Fibroblast of pulmonary artery (primary cell): ENCODE measurements at regions not wholly inside any gene's neighbourhood (a gene's known extent, or its start where the extent isn't known, plus 50 kb on each side); places are given as distances from the start of the nearest gene placed in this dataset.

ENCODE experiments used
- DNase-seq: peaks from one replicate; pipeline ENCODE4 v3.0.0-alpha.2; 2010; ENCODE audit warnings: low read depth
- H3K4me3 ChIP-seq: replicated peaks from 2 replicates; pipeline ENCODE4 v1.5.1; 2011; ENCODE audit warnings: low read depth, mild to moderate bottlenecking, control low read depth, low read length, moderate library complexity
- TF ChIP-seq, protein P1 (sequence below): IDR thresholded peaks from 2 replicates; pipeline ENCODE4 v1.5.1; 2011; ENCODE audit warnings: mild to moderate bottlenecking, control low read depth, low read length, inconsistent platforms; ENCODE audit errors: missing control alignments

DNA sequence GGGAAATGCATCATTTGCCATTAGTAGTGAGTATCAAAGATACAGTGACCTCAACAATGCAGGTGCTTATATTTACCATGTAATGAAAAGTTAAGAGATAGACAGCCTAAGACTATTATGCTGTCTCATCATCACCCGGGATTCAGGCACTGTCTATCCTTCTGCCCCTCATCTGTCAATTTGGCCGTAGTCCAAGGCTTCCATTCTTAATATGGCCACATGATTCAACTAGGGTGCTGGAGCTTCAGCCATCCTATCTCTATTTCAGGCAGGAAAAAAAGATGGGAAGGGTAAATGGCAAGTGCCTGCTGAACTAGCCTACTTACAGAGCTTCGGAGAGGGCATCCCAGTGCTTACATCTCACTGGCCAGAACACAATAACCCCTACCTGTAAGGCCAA lies 196.7 kb upstream of the LNX1 start:
- H3K4me3 ChIP-seq, result no peak overlapping the region
- TF ChIP-seq, protein P1, sequence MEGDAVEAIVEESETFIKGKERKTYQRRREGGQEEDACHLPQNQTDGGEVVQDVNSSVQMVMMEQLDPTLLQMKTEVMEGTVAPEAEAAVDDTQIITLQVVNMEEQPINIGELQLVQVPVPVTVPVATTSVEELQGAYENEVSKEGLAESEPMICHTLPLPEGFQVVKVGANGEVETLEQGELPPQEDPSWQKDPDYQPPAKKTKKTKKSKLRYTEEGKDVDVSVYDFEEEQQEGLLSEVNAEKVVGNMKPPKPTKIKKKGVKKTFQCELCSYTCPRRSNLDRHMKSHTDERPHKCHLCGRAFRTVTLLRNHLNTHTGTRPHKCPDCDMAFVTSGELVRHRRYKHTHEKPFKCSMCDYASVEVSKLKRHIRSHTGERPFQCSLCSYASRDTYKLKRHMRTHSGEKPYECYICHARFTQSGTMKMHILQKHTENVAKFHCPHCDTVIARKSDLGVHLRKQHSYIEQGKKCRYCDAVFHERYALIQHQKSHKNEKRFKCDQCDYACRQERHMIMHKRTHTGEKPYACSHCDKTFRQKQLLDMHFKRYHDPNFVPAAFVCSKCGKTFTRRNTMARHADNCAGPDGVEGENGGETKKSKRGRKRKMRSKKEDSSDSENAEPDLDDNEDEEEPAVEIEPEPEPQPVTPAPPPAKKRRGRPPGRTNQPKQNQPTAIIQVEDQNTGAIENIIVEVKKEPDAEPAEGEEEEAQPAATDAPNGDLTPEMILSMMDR, result no peak
- no peak for DNase-seq

- DNase-seq, result peak; percentile 76
- TF ChIP-seq, protein P1, result no peak
- H3K4me3 ChIP-seq, result no peak overlapping the region
These were observed 195.3 kb upstream of the LNX1 start for GRCh38 chr4:53786632-53787031.

DNA sequence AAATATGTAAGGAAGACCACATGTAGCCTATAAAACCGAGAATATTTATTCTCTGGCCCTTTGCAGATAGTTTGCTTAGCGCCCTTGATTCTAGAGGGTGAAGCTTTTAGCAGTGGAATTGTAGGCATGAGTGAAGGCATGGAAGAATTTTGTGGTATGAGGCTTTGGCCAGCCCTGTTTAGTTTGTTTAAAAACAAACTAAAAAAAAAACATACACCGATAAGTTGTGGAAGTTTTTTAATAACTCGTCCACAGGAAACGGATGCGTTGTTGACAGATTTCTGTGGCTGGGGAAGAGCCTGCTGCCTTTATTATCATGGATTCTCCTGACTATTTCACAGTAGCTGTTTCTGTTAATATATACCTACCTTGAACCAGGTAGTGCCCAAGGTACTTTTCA lies 194.7 kb upstream of the LNX1 start:
- no peak for DNase-seq
- no peak overlapping the region for H3K4me3 ChIP-seq
- TF ChIP-seq, protein P1, result no peak

DNA sequence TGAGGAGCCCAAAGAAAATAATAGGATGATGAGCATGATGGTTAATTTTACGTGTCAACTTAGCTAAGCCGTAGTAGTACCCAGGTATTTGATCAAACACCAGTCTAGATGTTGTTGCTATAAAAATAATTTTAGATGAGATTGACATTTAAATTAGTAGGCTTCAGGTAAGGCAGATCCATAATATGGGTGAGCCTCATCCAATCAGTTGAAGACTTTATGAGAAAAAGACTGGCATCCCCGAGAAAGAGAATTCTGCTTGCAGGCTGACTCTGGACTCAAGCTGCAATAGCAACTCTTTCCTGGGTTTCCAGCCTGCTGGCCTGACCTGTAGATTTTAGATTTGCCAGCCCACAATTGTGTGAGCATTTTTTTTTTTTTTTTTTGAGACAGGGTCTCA lies 192.8 kb upstream of the LNX1 start:
- DNase-seq, result no peak
- H3K4me3 ChIP-seq, result no peak overlapping the region
- TF ChIP-seq, protein P1, result no peak

- peak; percentile 72 for DNase-seq
- no peak overlapping the region for H3K4me3 ChIP-seq
- TF ChIP-seq, protein P1, result no peak
These were observed 192.0 kb upstream of the LNX1 start for GRCh38 chr4:53783208-53783859.

GRCh38 chr4:53782458-53782845 lies 191.2 kb upstream of the LNX1 start:
- TF ChIP-seq, protein P1, result no peak
- H3K4me3 ChIP-seq, result no peak overlapping the region
- peak; percentile 43 for DNase-seq

- H3K4me3 ChIP-seq, result no peak overlapping the region
- no peak for DNase-seq
- TF ChIP-seq, protein P1, result no peak
These were observed 190.6 kb upstream of the LNX1 start for GRCh38 chr4:53781629-53782457.
